HepG2 (cell line): ENCODE measurements at regions not wholly inside any gene's neighbourhood (a gene's known extent, or its start where the extent isn't known, plus 50 kb on each side); places are given as distances from the start of the nearest gene placed in this dataset.

Experiments
- ATAC-seq: fragments of 200-7000 bp; cut with Tn5 transposase; 3 replicates; pipeline ENCODE4 v1.9.1; 2020; ENCODE audit warnings: mild to moderate bottlenecking, moderate library complexity
- BruUV-seq: library from RNA; stranded (reverse); fragments of 400-500 nt; replicated peaks from 2 replicates; lab custom pipeline; 2021; lab: Mats Ljungman, UMichigan
- CTCF ChIA-PET: fragments of 300-600 bp; formaldehyde crosslinking; extraction: SDS; loops from one replicate; lab custom pipeline; 2021; ENCODE audit warnings: low total read pairs, inconsistent platforms, low intra/inter-chr PET ratio; lab: Yijun Ruan, JAX
- POLR2A ChIA-PET: fragments of 350-600 bp; sonication (Branson Sonifier 250); formaldehyde crosslinking; loops from one replicate; lab custom pipeline; 2020; ENCODE audit warnings: antibody characterized with exemption, inconsistent platforms; lab: Yijun Ruan, JAX
- DNase-seq: peaks from one replicate; pipeline ENCODE4 v3.0.0-alpha.2; 2015; ENCODE audit warnings: low spot score
- FAIRE-seq: peaks from 3 replicates; lab custom pipeline; 2011; peaks lifted over from hg19 to GRCh38; lab: Jason Lieb, UNC
- H2AFZ ChIP-seq: one replicate; pipeline ENCODE4 v1.6.1; 2011; ENCODE audit warnings: low read length, inconsistent platforms
- H3K27ac ChIP-seq: fragments of 300-600 bp; 3 replicates; pipeline ENCODE4 v1.8.0; 2011; ENCODE audit warnings: mixed run types, mild to moderate bottlenecking, mixed read lengths, low read length, inconsistent platforms; ENCODE audit not compliant: insufficient read depth; ENCODE audit errors: extremely low read length
- H3K27me3 ChIP-seq, 2 experiments: fragments of 200-600 bp in 1 of 2; 2 replicates in 1 of 2; 3 replicates in 1 of 2; pipeline versions ENCODE4 v1.6.0 to v1.8.0; 2011; ENCODE audit warnings: low read length in 2 of 2, mild to moderate bottlenecking in 2 of 2, moderate library complexity in 2 of 2, inconsistent platforms in 1 of 2; ENCODE audit not compliant: insufficient read depth in 2 of 2, control insufficient read depth in 1 of 2
- H3K36me3 ChIP-seq, 2 experiments: fragments of 200-600 bp in 1 of 2; replicated peaks in 1 of 2; 2 replicates in 1 of 2; 3 replicates in 1 of 2; pipeline versions ENCODE4 v1.5.1 to v1.8.0; 2011; ENCODE audit warnings: low read length in 2 of 2, inconsistent platforms in 1 of 2; ENCODE audit not compliant: insufficient read depth in 2 of 2, control insufficient read depth in 1 of 2
- H3K4me1 ChIP-seq: 2 replicates; pipeline ENCODE4 v1.5.1; 2012; ENCODE audit warnings: low read length, inconsistent platforms; ENCODE audit not compliant: insufficient read depth
- H3K4me2 ChIP-seq: 2 replicates; pipeline ENCODE4 v1.6.0; 2011; ENCODE audit warnings: low read depth, low read length, inconsistent platforms
- H3K4me3 ChIP-seq, 3 experiments: fragments of 200-600 bp in 1 of 3; sonication (generic), shearing (Covaris generic) in 1 of 3; replicated peaks in 1 of 3; 2 replicates each; pipeline ENCODE4 v1.5.1; 2011 to 2016; ENCODE audit warnings: low read length in 3 of 3, inconsistent platforms in 2 of 3, low read depth in 2 of 3, mild to moderate bottlenecking in 2 of 3, control low read depth in 1 of 3, mixed read lengths in 1 of 3; ENCODE audit not compliant: insufficient read depth in 1 of 3
- H3K79me2 ChIP-seq: one replicate; pipeline ENCODE4 v1.6.1; 2011; ENCODE audit warnings: low read length, inconsistent platforms; ENCODE audit not compliant: insufficient read depth
- H3K9ac ChIP-seq: 2 replicates; pipeline ENCODE4 v1.6.0; 2011; ENCODE audit warnings: mild to moderate bottlenecking, low read depth, low read length, inconsistent platforms; ENCODE audit not compliant: insufficient read depth
- H3K9me3 ChIP-seq: 2 replicates; pipeline ENCODE4 v1.5.1; 2012; ENCODE audit warnings: mild to moderate bottlenecking, low read length
- H4K20me1 ChIP-seq: 2 replicates; pipeline ENCODE4 v1.6.0; 2011; ENCODE audit warnings: inconsistent platforms, mild to moderate bottlenecking, low read length, moderate library complexity; ENCODE audit not compliant: insufficient read depth
- ASH2L ChIP-seq: fragments of 300-600, 200-600 bp; sonication (generic); IDR thresholded peaks from 2 replicates; pipeline ENCODE4 v1.7.0; 2017; ENCODE audit warnings: low read depth, mild to moderate bottlenecking, moderate library complexity, mixed read lengths, low read length; ENCODE audit not compliant: insufficient read length
- CBX5 ChIP-seq: sonication (generic); formaldehyde crosslinking; IDR thresholded peaks from 2 replicates; pipeline ENCODE4 v1.4.0; 2020; ENCODE audit warnings: missing genetic modification reagents, borderline replicate concordance
- CHD4 ChIP-seq: fragments of 200-600 bp; sonication (generic); IDR thresholded peaks from 2 replicates; pipeline ENCODE4 v1.7.0; 2017; ENCODE audit warnings: mild to moderate bottlenecking, low read length, borderline replicate concordance
- KDM3A ChIP-seq: IDR thresholded peaks from 2 replicates; pipeline ENCODE4 v1.6.1; 2018; ENCODE audit warnings: low read depth, missing compliant biosample characterization
- KDM6A ChIP-seq: IDR thresholded peaks from 2 replicates; pipeline ENCODE4 v1.6.1; 2016; ENCODE audit warnings: low read depth
- MAF1 ChIP-seq: sonication (generic); formaldehyde crosslinking; IDR thresholded peaks from 2 replicates; pipeline ENCODE4 v1.5.0; 2020; ENCODE audit warnings: missing genetic modification reagents, borderline replicate concordance
- NR2F2 ChIP-seq: IDR thresholded peaks from 2 replicates; pipeline ENCODE4 v1.6.1; 2012; ENCODE audit warnings: low read depth, inconsistent platforms, borderline replicate concordance
- PAX8 ChIP-seq: sonication (generic); formaldehyde crosslinking; IDR thresholded peaks from 2 replicates; pipeline ENCODE4 v1.8.0; 2022; ENCODE audit warnings: mild to moderate bottlenecking, missing genetic modification reagents, borderline replicate concordance
- PRMT3 ChIP-seq: sonication (generic); formaldehyde crosslinking; IDR thresholded peaks from 2 replicates; pipeline ENCODE4 v1.8.1; 2022; ENCODE audit warnings: low read depth, mild to moderate bottlenecking, moderate library complexity, missing genetic modification reagents, borderline replicate concordance
- REPIN1 ChIP-seq: sonication (generic); formaldehyde crosslinking; IDR thresholded peaks from 2 replicates; pipeline ENCODE4 v1.8.0; 2022; ENCODE audit warnings: missing genetic modification reagents, low read depth, mild to moderate bottlenecking, borderline replicate concordance
- RFX5 ChIP-seq: IDR thresholded peaks from 2 replicates; pipeline ENCODE4 v1.6.1; 2011; ENCODE audit warnings: low read depth, low read length, improper control_type of control experiment
- RFXANK ChIP-seq: IDR thresholded peaks from 2 replicates; pipeline ENCODE4 v1.6.1; 2016
- TEF ChIP-seq: sonication (generic); formaldehyde crosslinking; IDR thresholded peaks from 2 replicates; pipeline ENCODE4 v1.5.0; 2020; ENCODE audit warnings: missing genetic modification reagents
- YY1 ChIP-seq: IDR thresholded peaks from 2 replicates; pipeline ENCODE4 v1.6.1; 2011; ENCODE audit warnings: low read length, low read depth, moderate library complexity, mild to moderate bottlenecking; ENCODE audit not compliant: insufficient read depth, insufficient replicate concordance
- ZBTB21 ChIP-seq: sonication (generic); formaldehyde crosslinking; IDR thresholded peaks from 2 replicates; pipeline ENCODE4 v1.4.0; 2020; ENCODE audit warnings: missing genetic modification reagents
- ZKSCAN1 ChIP-seq: fragments of 150-350 bp; IDR thresholded peaks from 2 replicates; pipeline ENCODE4 v1.6.1; 2014; ENCODE audit warnings: low read length
- ZNF607 ChIP-seq: sonication (generic); formaldehyde crosslinking; IDR thresholded peaks from 2 replicates; pipeline ENCODE4 v1.5.1; 2020; ENCODE audit warnings: missing genetic modification reagents, mild to moderate bottlenecking, borderline replicate concordance
- ZNF713 ChIP-seq: sonication (generic); formaldehyde crosslinking; IDR thresholded peaks from 2 replicates; pipeline ENCODE4 v1.4.0; 2020; ENCODE audit warnings: mild to moderate bottlenecking, missing genetic modification reagents
- ZNF780A ChIP-seq: sonication (generic); formaldehyde crosslinking; IDR thresholded peaks from 2 replicates; pipeline ENCODE4 v1.8.0; 2022; ENCODE audit warnings: mild to moderate bottlenecking, missing genetic modification reagents, moderate library complexity
- ZNF878 ChIP-seq: sonication (generic); formaldehyde crosslinking; IDR thresholded peaks from 2 replicates; pipeline ENCODE4 v1.8.1; 2023; ENCODE audit warnings: mild to moderate bottlenecking, missing genetic modification reagents, moderate library complexity
- WGBS: methylation state at CpG from one replicate; pipeline ENCODE4 v1.1.6; 2017; ENCODE audit warnings: low lambda C conversion rate; 5-methylcytosine and 5-hydroxymethylcytosine counted together
- in situ Hi-C: cut with HindIII; loops from 2 replicates; pipeline ENCODE4 v1.10.0; 2017; ENCODE audit warnings: low pct_unique_long_range_greater_than_20kb; ENCODE audit not compliant: extremely low pct_ligation_motif_present
- intact Hi-C: fragments of 100-400 bp; cut with micrococcal nuclease; formaldehyde crosslinking; loops from one replicate; pipeline ENCODE4 v1.10.0; 2022; ENCODE audit not compliant: unreplicated experiment

- no peak for TF ChIP-seq ASH2L
- TF ChIP-seq ZBTB21 (CRISPR knock-in tag), result no peak
- no peak for TF ChIP-seq NR2F2
- no peak for TF ChIP-seq RFX5
- no peak for TF ChIP-seq ZNF713 (CRISPR knock-in tag)
- no peak for TF ChIP-seq TEF (CRISPR knock-in tag)
- TF ChIP-seq, all 625 proteins: peak for 0
Measured at GRCh38 chr1:112264553-112264952, 131.5 kb upstream of the CTTNBP2NL start (continued).

GRCh38 chr1:112265931-112266330 lies 130.1 kb upstream of the CTTNBP2NL start:
- ATAC-seq, result no peak

GRCh38 chr1:112267206-112267605 lies 128.8 kb upstream of the CTTNBP2NL start:
- Histone ChIP-seq H3K9me3 (no peaks in the 10 kb centered on the region), H3K4me1 (no peaks in the 10 kb centered on the region), H3K27me3 (no peaks in the 10 kb centered on the region; a peak in 1 of 5 replicates), H3K36me3 (no peaks in the 10 kb centered on the region), H3K9ac (no peak overlapping the region), H3K79me2 (no peaks in the 10 kb centered on the region), H2AFZ (no peak overlapping the region), H3K27ac (no peak overlapping the region), H4K20me1 (no peaks in the 10 kb centered on the region), H3K4me2 (no peak overlapping the region), H3K4me3 (no peak overlapping the region)
- ChIA-PET CTCF (no interaction called here), POLR2A (no interaction called here)
- FAIRE-seq, result no peak
- no TSS peak for BruUV-seq
- no peak for ATAC-seq
- intact Hi-C loops (no loop called here), in situ Hi-C loops (no loop called here)
- WGBS, result 8% methylated on average over 1 of the region's 1 CpG
- TF ChIP-seq ZNF607 (CRISPR knock-in tag) (no peak), REPIN1 (CRISPR knock-in tag) (no peak), MAF1 (no peak), YY1 (no peak), CHD4 (no peak), KDM3A (CRISPR knock-in tag) (no peak), CBX5 (CRISPR knock-in tag) (no peak), ZNF780A (no peak), PAX8 (no peak), ZKSCAN1 (no peak), KDM6A (CRISPR knock-in tag) (no peak), PRMT3 (CRISPR knock-in tag) (no peak), RFXANK (CRISPR knock-in tag) (no peak)
- no peak for DNase-seq

More at GRCh38 chr1:112265931-112266330, 130.1 kb upstream of the CTTNBP2NL start:
- no peak for DNase-seq
- no peak overlapping the region for H3K9ac ChIP-seq
- H2AFZ ChIP-seq, result no peak overlapping the region
- H3K36me3 ChIP-seq, result no peaks in the 10 kb centered on the region
- no peaks in the 10 kb centered on the region; a peak in 1 of 5 replicates for H3K27me3 ChIP-seq
- H3K4me1 ChIP-seq, result no peaks in the 10 kb centered on the region
- intact Hi-C loops, result no loop called here
- WGBS, result 7% methylated on average over 1 of the region's 1 CpG
- H3K4me2 ChIP-seq, result no peak overlapping the region
- FAIRE-seq, result no peak
- CTCF ChIA-PET, result no interaction called here
- no TSS peak for BruUV-seq
- H3K27ac ChIP-seq, result no peak overlapping the region
- no peaks in the 10 kb centered on the region for H4K20me1 ChIP-seq
- POLR2A ChIA-PET, result no interaction called here
- TF ChIP-seq ZNF878 (CRISPR knock-in tag), result no peak
- H3K79me2 ChIP-seq, result no peaks in the 10 kb centered on the region
- H3K4me3 ChIP-seq, result no peak overlapping the region
- no peaks in the 10 kb centered on the region for H3K9me3 ChIP-seq
- in situ Hi-C loops, result no loop called here
